Activated T-helper 1 cell treated with anti-CD3 and anti-CD28 coated beads, Interleukin-12 subunit alpha, Interleukin-12 subunit beta, Interleukin-2, Interleukin-4 antibody, amounts not matched to agents 30 ng/mL and 10 ng/mL and 1 ng/mL, durations not matched to agents 14 hours and 24 hours and 36 hours (primary cell): ENCODE measurements at regions not wholly inside any gene's neighbourhood (a gene's known extent, or its start where the extent isn't known, plus 50 kb on each side); places are given as distances from the start of the nearest gene placed in this dataset.

Source experiments
- DNase-seq: peaks from one replicate; pipeline ENCODE4 v3.0.0; 2021; ENCODE audit warnings: low spot score
- H3K27ac Mint-ChIP-seq: one replicate; pipeline ENCODE4 v1.8.0; 2021; ENCODE audit warnings: mild to moderate bottlenecking, mixed read lengths
- H3K27me3 Mint-ChIP-seq: one replicate; pipeline ENCODE4 v1.8.0; 2022; ENCODE audit warnings: mild to moderate bottlenecking, moderate library complexity, mixed read lengths; ENCODE audit not compliant: insufficient read depth
- H3K36me3 Mint-ChIP-seq: one replicate; pipeline ENCODE4 v1.8.0; 2021; ENCODE audit warnings: low read depth, mixed read lengths
- H3K4me1 Mint-ChIP-seq: one replicate; pipeline ENCODE4 v1.8.0; 2021; ENCODE audit warnings: low read depth, mixed read lengths
- H3K4me3 Mint-ChIP-seq: one replicate; pipeline ENCODE4 v1.8.0; 2021; ENCODE audit warnings: mild to moderate bottlenecking, moderate library complexity, mixed read lengths
- H3K9me3 Mint-ChIP-seq: one replicate; pipeline ENCODE4 v1.8.0; 2021; ENCODE audit warnings: mixed read lengths
- intact Hi-C: fragments of 100-400 bp; cut with micrococcal nuclease; formaldehyde crosslinking; loops from one replicate; pipeline ENCODE4 v1.15.1; 2024

GRCh38 chr11:71189768-71190315 is 62.5 kb downstream of the SHANK2 start:
- no peaks in the 10 kb centered on the region for H3K36me3 Mint-ChIP-seq
- no peak overlapping the region for H3K27ac Mint-ChIP-seq
- H3K4me1 Mint-ChIP-seq = no peaks in the 10 kb centered on the region
- H3K4me3 Mint-ChIP-seq = no peak overlapping the region
- intact Hi-C loops = no loop called here
- no peaks in the 10 kb centered on the region for H3K27me3 Mint-ChIP-seq
- no peak for DNase-seq
- H3K9me3 Mint-ChIP-seq = no peaks in the 10 kb centered on the region

DNA sequence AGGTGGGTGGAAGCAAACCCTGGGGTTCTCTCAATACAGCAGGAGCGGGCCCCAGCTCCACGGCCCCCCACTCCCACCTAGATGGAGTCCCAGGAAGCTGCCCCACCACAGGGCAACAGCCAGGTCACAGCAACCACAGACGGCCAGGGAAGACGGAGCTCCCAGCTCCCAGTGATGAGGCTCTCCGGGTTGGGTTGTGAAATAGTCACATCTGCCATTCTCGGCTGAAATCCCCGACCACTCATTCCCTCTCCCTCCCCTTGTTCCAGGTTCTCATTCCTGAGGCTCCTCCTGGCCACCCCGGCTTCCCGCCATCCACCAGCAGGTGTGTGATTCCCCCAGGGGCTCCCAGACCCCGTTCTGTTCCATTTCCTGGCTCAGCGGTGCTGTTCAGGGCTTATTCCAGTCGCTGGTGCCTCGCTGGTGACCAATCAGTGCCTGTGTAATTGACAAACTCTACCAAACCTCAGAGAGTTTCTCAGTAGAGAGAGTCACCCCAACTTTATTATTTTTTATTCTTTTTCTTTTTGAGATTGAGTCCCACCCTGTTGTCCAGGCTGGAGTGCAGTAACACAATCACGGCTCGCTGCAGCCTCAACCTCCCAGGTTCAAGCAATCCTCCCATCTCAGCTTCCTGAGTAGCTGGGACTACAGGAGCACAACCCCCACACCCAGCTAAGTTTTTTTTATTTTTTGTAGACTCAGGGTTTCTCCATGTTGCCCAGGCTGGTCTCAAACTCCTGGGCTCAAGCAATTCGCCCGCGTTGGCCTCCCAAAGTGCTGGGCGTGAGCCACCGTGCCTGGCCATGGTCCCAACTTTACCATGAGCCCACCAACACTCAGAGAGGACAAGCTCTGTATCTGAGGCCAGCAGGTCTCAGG is 63.2 kb downstream of the SHANK2 start:
- intact Hi-C loops = no loop called here
- no peak for DNase-seq
- Mint-ChIP-seq H3K9me3 (no peaks in the 10 kb centered on the region), H3K4me3 (no peak overlapping the region), H3K27me3 (no peaks in the 10 kb centered on the region), H3K4me1 (no peaks in the 10 kb centered on the region), H3K36me3 (no peaks in the 10 kb centered on the region), H3K27ac (no peak overlapping the region)

- no peak for DNase-seq
- Mint-ChIP-seq H3K27ac (no peak overlapping the region), H3K27me3 (no peaks in the 10 kb centered on the region), H3K9me3 (no peaks in the 10 kb centered on the region), H3K36me3 (no peaks in the 10 kb centered on the region), H3K4me3 (no peak overlapping the region), H3K4me1 (no peaks in the 10 kb centered on the region)
- intact Hi-C loops = no loop called here
Measured at GRCh38 chr11:71188073-71188472, 64.3 kb downstream of the SHANK2 start.

DNA sequence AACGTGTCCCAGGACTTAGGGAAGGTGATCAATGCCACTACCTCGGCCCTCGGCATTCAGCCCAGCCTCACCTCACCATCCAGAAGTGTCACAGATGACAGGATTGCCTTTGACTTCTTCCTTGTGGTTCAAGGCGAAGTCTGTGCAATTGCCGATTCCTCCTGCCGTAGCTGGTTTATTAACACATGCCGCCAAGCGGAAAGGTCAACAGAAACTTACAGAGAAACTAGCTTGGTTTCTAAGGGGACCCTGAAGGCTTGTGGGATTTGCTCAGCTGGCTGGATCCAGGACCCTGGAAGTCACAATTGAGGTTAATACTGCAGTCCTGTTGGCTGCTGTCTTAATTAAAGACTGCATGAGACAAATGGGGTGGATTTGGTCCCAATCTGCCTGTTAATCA is 65.6 kb downstream of the SHANK2 start:
- no peak overlapping the region for H3K4me3 Mint-ChIP-seq
- H3K9me3 Mint-ChIP-seq = no peaks in the 10 kb centered on the region
- H3K4me1 Mint-ChIP-seq = no peaks in the 10 kb centered on the region
- H3K36me3 Mint-ChIP-seq = no peaks in the 10 kb centered on the region
- no peaks in the 10 kb centered on the region for H3K27me3 Mint-ChIP-seq
- no peak overlapping the region for H3K27ac Mint-ChIP-seq
- DNase-seq = no peak
- intact Hi-C loops = no loop called here

- Mint-ChIP-seq H3K36me3 (no peaks in the 10 kb centered on the region), H3K27ac (no peak overlapping the region), H3K4me3 (no peak overlapping the region), H3K9me3 (no peaks in the 10 kb centered on the region), H3K4me1 (no peaks in the 10 kb centered on the region), H3K27me3 (peaks cover 1% of the 10 kb centered on the region)
- intact Hi-C loops = no loop called here
- no peak for DNase-seq
Measured at GRCh38 chr11:71185411-71185810, 67.0 kb downstream of the SHANK2 start.

DNA sequence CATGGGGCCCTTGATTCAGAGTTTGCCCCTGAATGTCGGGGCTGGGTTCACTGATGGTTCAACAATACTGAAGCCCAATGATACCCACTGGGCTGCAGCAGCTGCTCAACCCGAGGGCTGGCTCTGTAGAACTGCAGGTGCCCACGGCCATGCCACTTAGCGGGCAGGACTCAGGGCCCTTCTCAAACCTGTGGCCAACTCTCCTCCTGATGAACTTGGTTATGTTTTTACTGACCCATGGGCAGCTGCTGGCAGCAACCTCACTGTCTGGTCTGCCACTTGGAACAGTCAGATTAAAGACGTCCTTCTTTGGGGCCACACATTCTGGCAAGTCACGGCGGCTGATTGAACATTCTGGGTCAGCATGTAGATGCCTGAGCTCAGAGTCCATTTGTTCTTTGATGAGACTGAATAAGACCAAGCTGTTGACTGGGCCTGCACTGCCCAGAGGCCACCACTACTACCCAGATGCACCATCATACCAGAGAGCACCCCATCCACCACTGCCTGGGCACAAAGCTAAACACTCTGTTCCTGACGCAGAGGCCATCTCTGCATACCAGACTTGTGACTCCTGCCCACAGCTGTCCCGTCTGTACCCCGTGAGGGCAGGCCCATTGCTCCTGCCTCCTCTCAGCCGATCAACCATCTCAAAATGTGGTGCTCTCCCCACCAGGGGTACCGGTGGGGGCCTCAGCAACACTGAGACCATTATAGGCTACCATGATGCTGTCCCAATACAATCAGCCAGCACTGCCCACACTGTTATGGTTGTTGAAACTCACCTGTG is 67.8 kb downstream of the SHANK2 start:
- Mint-ChIP-seq H3K27ac (no peak overlapping the region), H3K36me3 (no peaks in the 10 kb centered on the region), H3K4me1 (no peaks in the 10 kb centered on the region), H3K9me3 (no peaks in the 10 kb centered on the region), H3K4me3 (no peak overlapping the region), H3K27me3 (peaks cover 4% of the 10 kb centered on the region)
- intact Hi-C loops = no loop called here
- no peak for DNase-seq

GRCh38 chr11:71183878-71184277 is 68.5 kb downstream of the SHANK2 start:
- Mint-ChIP-seq H3K27me3 (peaks cover 4% of the 10 kb centered on the region), H3K27ac (no peak overlapping the region), H3K9me3 (no peaks in the 10 kb centered on the region), H3K36me3 (no peaks in the 10 kb centered on the region), H3K4me3 (no peak overlapping the region), H3K4me1 (no peaks in the 10 kb centered on the region)
- intact Hi-C loops = no loop called here
- no peak for DNase-seq

DNA sequence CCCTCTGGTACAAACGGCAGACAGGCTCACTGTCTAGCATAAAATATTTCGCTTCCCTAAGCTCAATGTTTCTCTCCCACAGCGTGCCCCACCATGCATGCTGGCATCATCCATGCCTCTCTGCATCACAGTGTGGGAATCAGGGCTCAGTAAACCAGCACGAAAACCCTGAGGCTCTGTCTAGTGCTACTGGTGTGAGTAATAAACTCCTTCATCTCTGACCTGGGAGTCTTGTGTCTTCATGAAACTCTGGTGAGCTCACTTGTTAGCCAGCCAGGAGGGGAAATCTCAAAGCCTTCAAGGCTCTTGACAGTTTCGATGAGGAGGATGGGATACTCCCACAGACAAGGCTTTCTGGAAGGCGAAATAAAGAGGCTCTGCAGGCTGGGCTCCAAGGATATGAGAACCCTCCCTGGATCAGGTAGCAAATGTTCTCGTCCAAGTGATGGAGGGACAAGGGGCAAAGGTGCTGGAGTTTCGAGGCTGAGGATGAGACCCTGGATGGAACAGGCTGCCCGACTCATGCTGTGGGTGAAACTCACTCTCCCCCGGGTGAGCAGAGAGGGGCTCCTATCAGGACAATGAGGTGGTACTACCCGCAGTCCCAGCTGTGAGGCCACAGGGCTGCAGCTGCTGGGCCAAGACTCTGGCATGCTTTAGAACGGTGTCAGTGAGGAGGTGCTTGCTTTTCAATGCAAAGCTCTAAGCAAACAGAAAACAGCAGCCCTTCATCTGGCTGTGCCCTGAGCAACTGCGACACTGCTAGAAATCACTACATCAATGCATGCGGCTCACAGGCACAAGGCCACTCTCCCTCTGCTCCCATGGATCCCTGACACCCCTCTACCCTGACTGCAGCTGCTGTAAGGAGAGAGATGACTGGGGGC is 69.3 kb downstream of the SHANK2 start:
- H3K27ac Mint-ChIP-seq = no peak overlapping the region

DNA sequence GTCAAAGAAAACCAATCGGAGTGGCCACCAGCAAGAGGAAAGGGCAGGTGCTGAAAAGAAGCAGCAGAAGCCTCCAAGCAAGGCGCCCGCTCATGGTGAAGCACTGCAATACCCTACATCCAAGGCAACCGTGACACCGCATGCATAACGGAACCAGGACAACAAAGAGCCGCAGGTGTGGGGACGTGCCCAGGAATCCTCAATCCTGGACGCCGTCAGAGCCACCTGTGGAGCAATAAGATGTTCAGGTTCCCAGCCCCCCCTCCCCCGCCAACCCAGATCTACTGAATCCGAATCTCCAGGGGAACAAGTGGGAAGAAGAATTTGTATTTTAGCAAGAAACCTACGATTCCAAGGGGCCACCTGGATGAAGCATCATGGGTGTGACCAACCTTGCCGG is 70.8 kb downstream of the SHANK2 start:
- Mint-ChIP-seq H3K4me3 (no peak overlapping the region), H3K36me3 (no peaks in the 10 kb centered on the region), H3K27me3 (peaks cover 6% of the 10 kb centered on the region), H3K4me1 (no peaks in the 10 kb centered on the region), H3K27ac (no peak overlapping the region), H3K9me3 (peaks cover 6% of the 10 kb centered on the region)
- intact Hi-C loops = no loop called here
- DNase-seq = no peak

More for the DNA sequence above, 69.3 kb downstream of the SHANK2 start:
- Mint-ChIP-seq H3K9me3 (no peaks in the 10 kb centered on the region), H3K4me3 (no peak overlapping the region), H3K36me3 (no peaks in the 10 kb centered on the region), H3K27me3 (peaks cover 4% of the 10 kb centered on the region), H3K4me1 (no peaks in the 10 kb centered on the region)
- no peak for DNase-seq
- intact Hi-C loops = no loop called here

DNA sequence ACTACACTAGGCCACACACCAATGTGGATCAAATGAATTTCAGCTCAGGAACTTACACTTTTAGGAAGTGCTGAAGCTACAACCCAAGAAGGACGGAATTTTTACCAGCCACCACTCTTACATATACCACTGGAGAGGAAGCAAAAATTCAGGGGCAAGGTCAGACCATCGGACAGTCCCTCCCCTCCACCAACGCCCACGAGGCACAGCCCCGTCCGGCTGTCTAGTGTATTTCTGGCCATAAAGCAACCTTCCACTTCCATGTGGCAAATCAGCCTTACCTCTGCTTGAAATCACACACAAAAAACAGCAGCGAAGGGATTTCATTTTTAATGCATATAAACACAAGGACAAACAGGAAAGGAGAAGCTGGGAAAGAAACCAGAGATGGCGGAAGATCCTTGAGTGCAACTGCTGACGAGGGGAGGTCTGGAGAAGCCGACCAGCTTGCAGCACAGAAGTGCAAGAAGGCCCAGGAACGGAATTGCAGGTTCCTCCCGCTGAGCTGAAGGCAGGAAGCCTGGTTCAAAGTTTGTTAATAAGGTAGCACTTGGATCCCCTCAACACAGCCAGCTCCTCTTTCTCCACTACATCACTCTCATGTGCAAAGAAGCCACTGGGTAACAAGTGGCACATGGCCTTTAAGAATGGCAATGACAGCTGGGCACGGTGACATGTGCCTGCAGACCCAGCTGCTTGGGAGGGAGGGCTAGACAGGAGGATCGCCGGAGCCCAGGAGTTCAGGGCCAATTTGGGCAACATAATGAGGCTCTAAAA is 71.5 kb downstream of the SHANK2 start:
- intact Hi-C loops = no loop called here
- Mint-ChIP-seq H3K4me3 (no peak overlapping the region), H3K9me3 (peaks cover 13% of the 10 kb centered on the region), H3K27me3 (peaks cover 8% of the 10 kb centered on the region), H3K36me3 (no peaks in the 10 kb centered on the region), H3K27ac (no peak overlapping the region), H3K4me1 (no peaks in the 10 kb centered on the region)
- no peak for DNase-seq

DNA sequence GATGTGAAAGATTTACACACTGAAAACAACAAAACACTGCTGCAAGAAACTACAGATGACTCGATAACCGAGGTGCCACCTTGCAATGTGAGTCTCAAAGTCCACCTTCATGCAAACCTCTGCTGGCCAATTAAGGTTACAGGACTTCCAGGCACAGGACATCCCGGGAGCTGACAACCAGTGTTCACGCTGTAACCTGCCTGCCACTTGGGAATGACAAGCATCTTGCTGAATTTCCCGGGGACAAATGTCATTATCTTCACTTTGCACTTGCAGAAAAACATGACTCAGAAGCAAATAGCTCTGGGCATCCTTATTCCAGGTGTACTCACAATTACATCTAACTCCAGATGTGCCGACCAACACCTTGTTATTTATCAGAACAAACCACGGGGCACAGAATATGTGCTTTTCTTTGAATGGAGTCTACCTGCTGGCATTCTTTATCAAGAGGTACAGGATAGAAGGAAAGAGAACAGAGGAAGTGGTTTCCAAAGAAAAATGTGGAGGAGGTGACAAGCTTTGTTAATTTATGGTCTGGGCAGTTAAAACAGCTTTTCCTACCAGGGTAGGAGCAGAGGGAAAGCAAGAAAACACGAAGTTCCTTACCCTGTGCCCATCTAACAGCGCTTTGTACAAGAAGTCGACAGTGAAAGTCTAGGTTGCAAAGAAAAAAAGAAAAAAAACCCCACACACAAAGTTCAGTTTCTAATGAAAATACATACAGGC is 72.3 kb downstream of the SHANK2 start:
- intact Hi-C loops = no loop called here
- Mint-ChIP-seq H3K4me3 (no peak overlapping the region), H3K27ac (no peak overlapping the region), H3K36me3 (no peaks in the 10 kb centered on the region), H3K27me3 (peaks cover 8% of the 10 kb centered on the region), H3K4me1 (no peaks in the 10 kb centered on the region), H3K9me3 (peaks cover 15% of the 10 kb centered on the region)
- no peak for DNase-seq
